ENCODE measurements at regions not wholly inside any gene's neighbourhood (a gene's known extent, or its start where the extent isn't known, plus 50 kb on each side); places are given as distances from the start of the nearest gene placed in this dataset.

DNA sequence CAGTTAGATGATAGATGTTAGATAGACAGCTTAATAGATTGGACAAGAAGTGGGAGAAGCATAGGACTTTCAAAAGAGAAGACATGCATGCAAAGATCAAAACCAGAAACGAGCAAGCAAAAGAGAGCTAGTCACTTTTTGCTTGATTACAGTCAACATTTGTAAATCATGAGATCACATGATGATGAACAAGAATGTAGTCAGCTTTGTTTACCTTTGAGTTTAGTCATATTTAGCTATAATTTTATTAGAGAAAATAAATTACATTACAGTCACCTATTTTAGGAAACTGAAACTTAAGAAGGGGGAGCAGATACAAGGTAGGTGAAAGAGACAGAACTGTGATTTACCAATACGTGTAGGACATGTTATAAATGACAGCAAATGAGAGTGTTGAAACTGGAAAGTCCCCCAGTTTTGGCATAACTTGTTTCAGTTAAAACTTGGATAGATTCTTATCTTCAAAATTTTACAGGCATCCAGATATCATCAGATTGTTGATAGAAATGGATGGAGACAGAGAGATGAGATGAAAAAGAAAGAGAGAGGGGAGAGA lies 1083.1 kb upstream of the PCDH10 start:
- no peaks in the 10 kb centered on the region for H3K27me3 ChIP-seq (ENCODE audit: insufficient read depth, low read length, poor library complexity, severe bottlenecking)
- no peak overlapping the region for H3K4me2 ChIP-seq (ENCODE audit: low read depth, low read length, poor library complexity, severe bottlenecking)
- H4K20me1 ChIP-seq (ENCODE audit: insufficient read depth, low read length, poor library complexity, severe bottlenecking) = no peaks in the 10 kb centered on the region
- no peaks in the 10 kb centered on the region for H3K9me2 ChIP-seq (replicated peaks; ENCODE audit: low read depth, low read length)
- H3K9ac ChIP-seq (ENCODE audit: low read depth, low read length, poor library complexity, severe bottlenecking) = no peak overlapping the region
- no peak overlapping the region for H3K4me3 ChIP-seq (ENCODE audit: low read length, poor library complexity, severe bottlenecking)
- H3K4me1 ChIP-seq (ENCODE audit: insufficient read depth, low read length, poor library complexity, severe bottlenecking) = peaks cover 10% of the 10 kb centered on the region
- H3K79me2 ChIP-seq (ENCODE audit: insufficient read depth, low read length) = no peaks in the 10 kb centered on the region
- no peaks in the 10 kb centered on the region for H3K36me3 ChIP-seq (ENCODE audit: insufficient read depth, low read length)
- TF ChIP-seq, protein P1, sequence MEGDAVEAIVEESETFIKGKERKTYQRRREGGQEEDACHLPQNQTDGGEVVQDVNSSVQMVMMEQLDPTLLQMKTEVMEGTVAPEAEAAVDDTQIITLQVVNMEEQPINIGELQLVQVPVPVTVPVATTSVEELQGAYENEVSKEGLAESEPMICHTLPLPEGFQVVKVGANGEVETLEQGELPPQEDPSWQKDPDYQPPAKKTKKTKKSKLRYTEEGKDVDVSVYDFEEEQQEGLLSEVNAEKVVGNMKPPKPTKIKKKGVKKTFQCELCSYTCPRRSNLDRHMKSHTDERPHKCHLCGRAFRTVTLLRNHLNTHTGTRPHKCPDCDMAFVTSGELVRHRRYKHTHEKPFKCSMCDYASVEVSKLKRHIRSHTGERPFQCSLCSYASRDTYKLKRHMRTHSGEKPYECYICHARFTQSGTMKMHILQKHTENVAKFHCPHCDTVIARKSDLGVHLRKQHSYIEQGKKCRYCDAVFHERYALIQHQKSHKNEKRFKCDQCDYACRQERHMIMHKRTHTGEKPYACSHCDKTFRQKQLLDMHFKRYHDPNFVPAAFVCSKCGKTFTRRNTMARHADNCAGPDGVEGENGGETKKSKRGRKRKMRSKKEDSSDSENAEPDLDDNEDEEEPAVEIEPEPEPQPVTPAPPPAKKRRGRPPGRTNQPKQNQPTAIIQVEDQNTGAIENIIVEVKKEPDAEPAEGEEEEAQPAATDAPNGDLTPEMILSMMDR (conservative IDR thresholded peaks at IDR 0.05; ENCODE audit: low read length) = no peak
- TF ChIP-seq EZH2phosphoT487 (IDR thresholded peaks at IDR 0.05; ENCODE audit: borderline replicate concordance) = no peak
- no peaks in the 10 kb centered on the region for H3F3A ChIP-seq (ENCODE audit: low read depth)
- H3K9me3 ChIP-seq (ENCODE audit: insufficient read depth, low read depth, low read length) = no peaks in the 10 kb centered on the region
- no peak overlapping the region for H2AFZ ChIP-seq (ENCODE audit: low read length)

DNA sequence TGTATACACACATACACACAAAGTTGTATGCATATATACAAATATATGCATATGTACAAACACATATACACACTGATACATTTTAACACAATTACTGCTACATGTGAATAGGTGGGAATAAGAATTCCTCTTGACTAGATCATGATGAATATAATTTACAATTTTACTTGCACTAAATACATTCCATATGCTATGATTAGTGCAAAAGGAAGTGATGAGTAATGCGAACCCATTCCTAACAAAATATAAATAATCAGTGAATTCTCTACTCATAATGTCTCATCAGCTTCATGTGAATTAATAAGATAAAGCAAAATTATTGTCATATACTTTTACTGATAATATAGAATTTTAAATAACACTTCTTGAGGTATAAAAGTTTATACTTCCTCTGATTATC lies 1077.3 kb upstream of the PCDH10 start:
- Histone ChIP-seq H3F3A (ENCODE audit: low read depth) (no peaks in the 10 kb centered on the region), H3K9me3 (ENCODE audit: insufficient read depth, low read depth, low read length) (no peaks in the 10 kb centered on the region), H2AFZ (ENCODE audit: low read length) (no peak overlapping the region), H3K4me3 (ENCODE audit: low read length, poor library complexity, severe bottlenecking) (no peak overlapping the region), H3K9ac (ENCODE audit: low read depth, low read length, poor library complexity, severe bottlenecking) (no peak overlapping the region), H3K4me1 (ENCODE audit: insufficient read depth, low read length, poor library complexity, severe bottlenecking) (peaks cover 4% of the 10 kb centered on the region), H3K9me2 (replicated peaks; ENCODE audit: low read depth, low read length) (no peaks in the 10 kb centered on the region), H3K27me3 (ENCODE audit: insufficient read depth, low read length, poor library complexity, severe bottlenecking) (no peaks in the 10 kb centered on the region), H4K20me1 (ENCODE audit: insufficient read depth, low read length, poor library complexity, severe bottlenecking) (no peaks in the 10 kb centered on the region), H3K36me3 (ENCODE audit: insufficient read depth, low read length) (no peaks in the 10 kb centered on the region), H3K4me2 (ENCODE audit: low read depth, low read length, poor library complexity, severe bottlenecking) (no peak overlapping the region), H3K79me2 (ENCODE audit: insufficient read depth, low read length) (no peaks in the 10 kb centered on the region)
- TF ChIP-seq, protein P1 (conservative IDR thresholded peaks at IDR 0.05; ENCODE audit: low read length) = no peak
- TF ChIP-seq EZH2phosphoT487 (IDR thresholded peaks at IDR 0.05; ENCODE audit: borderline replicate concordance) = no peak

DNA sequence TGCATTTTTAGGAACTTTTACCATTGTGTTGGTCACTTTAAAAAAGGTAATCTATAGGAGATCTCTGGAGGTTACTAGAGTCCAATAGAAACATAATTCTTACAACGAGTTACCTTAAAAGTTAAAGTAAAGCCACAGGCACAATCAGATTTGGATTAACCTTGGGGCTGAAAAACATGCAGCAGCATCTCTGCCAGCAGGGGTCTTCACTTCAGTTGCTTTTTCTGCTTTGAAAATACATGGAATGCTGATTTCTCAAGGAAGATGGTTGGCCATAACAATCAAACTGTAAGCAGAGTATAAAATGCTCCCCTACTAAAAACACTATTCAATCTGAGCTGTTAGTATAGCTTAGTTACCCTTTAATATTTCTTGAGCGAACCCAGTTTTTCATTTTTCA lies 1072.3 kb upstream of the PCDH10 start:
- H3K79me2 ChIP-seq (ENCODE audit: insufficient read depth, low read length) = no peaks in the 10 kb centered on the region
- no peaks in the 10 kb centered on the region for H3F3A ChIP-seq (ENCODE audit: low read depth)
- no peaks in the 10 kb centered on the region for H3K36me3 ChIP-seq (ENCODE audit: insufficient read depth, low read length)
- no peak overlapping the region for H3K9ac ChIP-seq (ENCODE audit: low read depth, low read length, poor library complexity, severe bottlenecking)
- no peaks in the 10 kb centered on the region for H3K9me2 ChIP-seq (replicated peaks; ENCODE audit: low read depth, low read length)
- no peaks in the 10 kb centered on the region for H3K27me3 ChIP-seq (ENCODE audit: insufficient read depth, low read length, poor library complexity, severe bottlenecking)
- H2AFZ ChIP-seq (ENCODE audit: low read length) = no peak overlapping the region
- H3K4me1 ChIP-seq (ENCODE audit: insufficient read depth, low read length, poor library complexity, severe bottlenecking) = no peaks in the 10 kb centered on the region
- H3K4me3 ChIP-seq (ENCODE audit: low read length, poor library complexity, severe bottlenecking) = no peak overlapping the region
- H3K9me3 ChIP-seq (ENCODE audit: insufficient read depth, low read depth, low read length) = no peaks in the 10 kb centered on the region
- H3K4me2 ChIP-seq (ENCODE audit: low read depth, low read length, poor library complexity, severe bottlenecking) = no peak overlapping the region
- no peaks in the 10 kb centered on the region for H4K20me1 ChIP-seq (ENCODE audit: insufficient read depth, low read length, poor library complexity, severe bottlenecking)
- TF ChIP-seq, protein P1 (conservative IDR thresholded peaks at IDR 0.05; ENCODE audit: low read length) = peak; percentile 39
- TF ChIP-seq EZH2phosphoT487 (IDR thresholded peaks at IDR 0.05; ENCODE audit: borderline replicate concordance) = no peak

All from Loucy (cell line).